NCI-H1105 treated with DMSO at 0.1 percent for 48 hours (cell line): ENCODE measurements at regions not wholly inside any gene's neighbourhood (a gene's known extent, or its start where the extent isn't known, plus 50 kb on each side); places are given as distances from the start of the nearest gene placed in this dataset.
"Not testable (repeated sequence)": the region's sequence is repeated elsewhere in the genome, so short reads cannot be mapped to it uniquely, and the experiment has no call there.

ENCODE experiments used
- DNase-seq: peaks from one replicate; lab custom pipeline; 2025; lab: John Stamatoyannopoulos, UW

DNA sequence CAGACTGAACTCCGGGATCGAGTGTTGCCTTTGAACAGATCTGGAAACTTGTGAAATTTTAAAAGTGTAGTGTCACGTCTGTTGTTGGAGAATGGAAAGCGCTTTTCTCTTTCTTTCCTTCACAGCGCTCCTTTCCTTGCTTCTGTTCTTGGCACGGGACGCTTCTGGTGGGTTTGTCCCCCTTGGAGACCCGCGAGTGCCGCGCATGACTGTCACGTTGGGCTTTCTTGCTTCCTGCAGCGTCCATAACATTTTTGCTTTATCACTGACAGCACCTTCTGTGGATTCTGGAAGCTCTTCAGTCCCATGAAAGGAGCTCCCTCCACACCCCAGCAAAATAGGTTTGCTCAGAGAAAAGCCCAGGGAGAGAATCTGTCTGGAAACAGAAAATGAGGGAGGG lies 193.0 kb upstream of the TMEM132C start:
- DNase-seq, result no peak

DNA sequence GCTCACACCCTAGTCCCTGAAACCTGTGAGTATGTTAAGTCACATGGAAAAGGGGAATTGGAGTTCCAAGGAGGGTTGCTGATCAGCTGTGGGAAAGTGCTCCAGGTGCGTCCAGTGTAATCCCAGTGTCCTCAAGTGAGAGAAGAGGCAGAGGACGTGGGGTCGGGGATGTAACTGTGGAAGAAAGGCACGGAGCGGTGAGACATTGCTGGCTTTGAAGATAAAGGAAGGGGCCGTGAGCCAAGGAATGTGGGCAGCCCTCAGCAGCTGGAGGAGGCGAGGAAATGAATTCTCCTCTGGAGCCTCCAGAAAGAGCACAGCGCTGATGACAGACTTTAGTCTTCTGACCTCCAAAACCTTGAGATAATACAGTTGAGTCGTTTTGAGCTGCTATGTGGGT lies 191.6 kb upstream of the TMEM132C start:
- no peak for DNase-seq

DNA sequence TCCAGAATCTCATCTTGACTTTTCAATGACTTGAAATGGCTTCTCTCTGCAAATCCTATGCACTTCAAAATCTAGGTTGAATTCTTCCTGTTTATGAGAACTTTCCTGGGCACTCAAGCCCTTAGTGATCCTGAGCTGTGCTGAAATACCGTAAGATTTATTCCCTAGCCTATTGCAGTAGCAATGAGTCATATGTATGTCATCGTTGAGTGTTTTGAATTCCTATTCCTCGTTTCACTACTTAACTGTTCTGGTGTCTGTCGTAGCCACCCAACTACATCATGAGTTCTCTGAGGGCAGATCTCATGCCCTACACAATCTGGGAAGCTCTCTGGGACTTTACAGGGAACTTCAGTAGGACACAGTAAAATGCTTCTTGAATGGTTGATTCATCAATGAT lies 190.8 kb upstream of the TMEM132C start:
- DNase-seq, result no peak

DNA sequence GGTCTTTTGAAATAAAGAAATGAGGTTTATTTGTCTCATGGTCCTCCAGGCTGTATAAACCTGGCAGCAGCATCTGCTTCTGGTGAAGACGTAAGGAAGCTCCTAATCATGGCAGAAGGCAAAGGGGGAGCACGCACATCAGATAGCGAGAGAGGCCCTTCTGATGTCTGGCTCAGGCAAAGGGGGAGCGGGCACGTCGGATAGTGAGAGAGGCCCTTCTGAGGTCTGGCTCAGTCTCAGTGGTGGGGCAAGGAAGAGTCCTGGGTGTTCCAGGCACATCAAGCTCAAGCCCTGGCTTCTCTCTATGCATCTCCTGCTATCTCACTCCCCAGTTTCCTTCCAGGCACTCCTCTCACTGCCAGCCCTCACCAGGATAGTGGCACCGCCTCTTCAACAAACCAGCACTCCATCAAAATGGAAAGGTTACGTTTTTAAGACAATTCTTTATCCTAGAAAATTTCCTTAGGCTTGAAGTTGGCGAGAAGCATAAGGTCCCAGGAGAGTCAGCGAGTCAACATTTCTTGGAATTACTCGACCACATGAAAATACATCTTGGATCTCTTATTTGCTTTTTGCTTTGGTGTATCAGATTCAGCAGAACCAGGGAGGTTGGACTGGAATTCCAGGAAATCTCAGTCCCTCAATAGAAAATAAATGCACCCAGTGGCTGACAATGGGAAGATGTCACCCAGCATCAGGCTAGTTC lies 189.6 kb upstream of the TMEM132C start:
- DNase-seq, result no peak

DNA sequence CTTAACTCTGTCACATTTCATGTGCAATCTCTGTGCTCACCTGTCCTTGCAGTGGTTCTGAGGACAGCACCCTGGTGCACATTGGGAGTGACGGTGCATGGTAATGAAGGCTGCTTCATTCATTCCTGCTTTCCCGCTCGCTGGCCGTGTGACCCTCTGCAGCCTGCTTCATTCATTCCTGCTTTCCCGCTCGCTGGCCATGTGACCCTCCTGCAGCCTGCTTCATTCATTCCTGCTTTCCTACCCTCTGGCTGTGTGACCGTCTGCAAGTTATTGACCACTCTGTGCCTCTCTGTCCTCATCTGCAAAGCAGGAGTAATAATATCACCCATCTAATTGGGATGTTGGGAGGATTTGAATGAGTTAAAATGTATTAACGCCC lies 189.1 kb upstream of the TMEM132C start:
- no peak for DNase-seq

DNA sequence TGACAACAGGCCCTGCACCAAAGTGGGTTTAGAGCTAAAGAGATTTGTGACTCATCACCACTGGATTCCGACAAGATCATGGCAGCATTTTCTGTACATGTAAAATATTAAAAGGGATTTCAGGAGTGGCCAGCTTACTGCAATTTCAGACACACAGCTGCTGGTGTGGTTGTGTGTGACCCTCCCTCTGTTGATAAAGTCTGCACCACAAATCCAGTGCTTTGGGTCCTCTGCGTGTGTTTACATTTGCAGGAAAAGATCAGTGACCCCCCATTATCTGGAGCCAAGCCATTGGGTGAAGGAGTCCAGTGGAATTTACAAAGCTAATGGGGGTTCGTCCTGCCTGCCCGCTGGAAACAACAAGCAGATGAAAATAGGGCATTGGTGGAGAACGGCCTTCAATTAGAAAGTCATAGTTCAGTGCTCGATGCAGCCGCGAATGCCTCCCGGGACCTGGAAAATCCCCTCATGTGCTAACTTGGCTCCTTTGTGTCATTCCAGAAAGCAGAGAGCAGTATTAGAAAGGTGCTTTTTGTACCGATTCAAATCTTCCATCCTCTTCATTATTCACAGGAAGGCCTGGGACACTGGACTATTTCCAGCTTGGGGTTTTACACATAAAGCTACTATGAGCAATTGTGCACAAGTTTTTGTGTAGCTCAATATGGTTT lies 188.5 kb upstream of the TMEM132C start:
- no peak for DNase-seq

DNA sequence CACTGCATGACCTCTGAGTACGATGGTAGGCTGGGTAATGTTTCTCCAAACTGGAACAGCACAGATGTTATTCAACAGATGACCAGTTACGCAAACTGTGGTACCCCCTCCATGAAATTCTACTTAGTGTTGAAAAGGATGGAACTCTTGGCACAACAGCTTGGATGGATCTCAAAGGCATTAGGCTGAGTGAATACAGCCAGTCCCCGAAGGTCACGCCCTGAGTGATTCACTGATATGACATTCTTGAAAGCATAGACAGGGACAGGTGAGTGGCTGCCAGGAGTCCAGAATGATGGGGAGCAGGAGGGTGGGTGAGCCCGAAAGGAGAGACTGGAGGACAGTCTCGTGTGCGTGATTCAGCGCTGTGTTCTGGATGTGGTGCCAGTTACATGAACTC lies 187.5 kb upstream of the TMEM132C start:
- DNase-seq, result no peak

DNA sequence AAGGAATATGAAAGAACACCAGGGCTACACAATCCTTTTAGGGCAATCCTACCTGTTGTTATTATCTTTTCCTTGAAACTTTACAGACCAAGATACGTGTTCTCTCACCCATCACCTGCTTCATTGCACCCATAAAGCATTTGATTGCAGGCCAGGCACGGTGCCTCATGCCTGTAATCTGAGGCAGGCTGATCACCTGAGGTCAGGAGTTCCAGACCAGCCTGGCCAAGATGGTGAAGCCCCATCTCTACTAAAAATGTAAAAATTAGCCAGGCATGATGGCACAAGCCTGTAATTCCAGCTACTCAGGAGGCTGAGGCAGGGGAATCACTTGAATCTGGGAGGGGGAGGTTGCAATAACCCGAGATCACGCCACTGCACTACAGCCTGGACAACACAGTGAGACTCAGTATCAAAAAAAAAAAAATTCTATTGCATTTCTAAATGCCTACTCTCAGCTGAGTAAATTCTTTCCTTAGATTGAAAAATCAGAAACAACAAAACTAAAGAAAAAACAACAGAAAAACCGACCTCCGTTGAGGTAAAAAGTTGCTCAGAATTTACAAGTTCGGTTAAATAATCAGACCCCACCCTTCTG lies 183.7 kb upstream of the TMEM132C start:
- no peak for DNase-seq

DNA sequence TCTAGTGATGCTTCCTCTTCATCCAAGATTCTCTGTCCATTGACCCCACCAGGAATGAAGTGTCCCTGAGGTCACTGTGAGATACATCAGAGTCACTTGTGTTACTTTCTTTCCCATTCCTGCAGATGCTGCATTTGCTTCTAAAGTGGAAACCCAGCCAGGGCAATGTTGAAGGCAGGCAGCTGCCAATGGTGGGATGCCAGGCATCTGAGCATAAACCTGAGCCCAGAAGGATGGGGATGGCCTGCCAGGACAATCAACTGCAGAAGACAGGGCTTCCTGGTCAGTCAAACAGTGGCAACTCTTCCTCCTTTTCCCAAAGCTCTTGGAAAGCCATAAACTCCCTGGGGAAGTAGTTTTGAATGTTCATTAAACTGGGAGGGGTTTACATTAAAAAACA lies 178.0 kb upstream of the TMEM132C start:
- no peak for DNase-seq

DNA sequence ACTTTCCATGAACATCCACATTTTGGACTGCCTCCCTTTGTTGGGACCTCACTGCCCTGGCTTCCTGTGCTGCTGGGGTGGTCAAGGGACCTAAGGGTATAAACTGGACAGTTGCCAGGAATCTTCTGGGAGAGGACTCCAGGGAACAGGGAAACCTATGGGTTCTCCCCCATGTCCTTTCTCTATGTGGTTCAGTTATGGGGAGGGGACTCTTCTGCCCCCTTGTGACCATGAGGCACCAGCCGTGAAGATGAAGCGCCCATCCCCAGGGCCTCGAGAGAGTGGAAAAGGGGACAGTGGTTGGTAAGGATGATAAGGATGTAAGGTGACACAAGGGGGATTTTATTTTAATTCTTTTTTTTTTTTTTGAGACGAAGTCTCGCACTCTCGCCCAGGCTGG lies 177.0 kb upstream of the TMEM132C start:
- no peak for DNase-seq

DNA sequence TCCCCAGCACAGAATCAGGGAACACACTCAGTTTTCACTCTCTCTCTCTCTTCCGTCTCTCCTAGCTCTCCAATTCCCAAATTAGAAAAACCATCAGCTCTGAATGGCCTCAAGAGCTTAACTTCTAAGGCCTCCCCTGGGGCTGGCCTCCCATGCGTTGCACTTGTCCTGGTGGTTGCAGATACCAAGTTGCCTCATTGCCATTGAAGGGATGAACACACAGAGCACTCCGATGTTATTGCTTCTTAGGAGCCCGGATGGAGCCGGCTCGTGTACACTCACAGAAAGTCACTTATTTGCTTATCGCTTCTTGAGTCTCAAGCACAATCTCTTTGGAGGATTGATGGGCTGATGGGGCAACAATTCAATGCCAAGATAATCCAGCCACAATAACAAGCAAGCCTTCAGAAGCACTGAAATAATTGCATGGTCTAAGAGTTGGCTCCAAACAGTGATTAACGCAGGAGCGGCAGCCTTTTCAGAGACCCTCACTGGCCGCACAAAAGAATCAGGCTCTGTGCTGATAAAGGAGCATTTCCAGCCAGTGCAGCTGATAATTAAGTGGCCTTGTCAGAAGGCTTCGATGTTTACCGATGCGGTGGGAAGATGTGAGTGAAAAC lies 175.8 kb upstream of the TMEM132C start:
- no peak for DNase-seq

DNA sequence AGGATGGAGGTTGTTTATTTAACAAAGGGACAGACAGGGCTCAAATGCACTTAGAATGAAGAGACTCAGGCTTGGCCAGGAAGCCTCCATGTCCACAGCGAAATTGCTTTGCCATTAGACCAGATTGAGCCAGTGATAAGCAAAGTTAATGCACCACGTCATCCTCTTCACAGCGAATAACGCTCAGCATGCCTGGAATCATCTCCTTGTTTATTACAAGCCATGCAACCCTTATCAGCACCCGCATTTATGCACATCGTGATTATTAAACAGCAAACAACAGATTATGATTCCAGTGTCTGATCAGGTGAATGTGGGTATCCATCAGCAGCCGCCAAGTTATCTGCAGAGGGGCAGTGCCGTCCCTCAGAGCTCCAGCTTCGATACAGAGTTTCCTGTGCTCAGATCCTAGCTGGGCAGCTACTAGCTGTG lies 175.0 kb upstream of the TMEM132C start:
- DNase-seq, result no peak

DNA sequence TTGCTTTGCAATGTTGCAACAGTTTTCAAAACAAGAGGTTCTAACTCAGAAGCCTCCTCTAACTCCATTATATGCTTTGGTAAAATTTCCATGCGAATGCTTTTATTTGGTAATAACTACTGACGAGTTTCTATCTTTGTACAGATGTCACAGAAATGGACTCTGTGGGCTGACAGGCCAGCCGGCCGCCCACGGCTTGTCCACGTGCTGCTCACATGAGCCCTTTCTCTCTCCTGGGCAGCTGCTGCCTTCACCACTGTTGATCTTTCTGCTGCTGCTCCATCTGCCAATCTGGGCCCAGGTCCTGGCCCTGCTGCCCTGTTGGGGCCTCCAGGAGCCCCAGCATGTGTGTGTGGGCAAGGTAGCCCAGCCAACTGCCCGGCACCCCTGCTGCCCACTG lies 168.2 kb upstream of the TMEM132C start:
- DNase-seq, result no peak

DNA sequence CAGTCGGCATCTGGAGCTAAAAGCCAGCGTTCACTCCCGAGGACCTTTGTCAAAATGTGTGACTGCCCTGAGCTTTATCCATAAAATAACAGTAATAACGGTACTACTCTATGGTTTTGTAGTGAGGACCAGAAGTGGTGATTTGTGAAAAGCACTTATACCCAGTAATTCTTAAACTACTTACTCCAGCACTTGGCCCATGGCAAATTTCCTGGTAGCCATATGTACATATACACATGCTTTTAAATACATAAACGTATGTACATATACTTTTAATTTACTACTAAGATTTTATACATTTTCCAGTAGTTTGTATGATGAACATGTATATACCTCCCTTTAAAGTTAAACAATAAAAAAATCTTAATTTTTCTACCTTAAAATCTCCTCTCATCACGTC lies 163.8 kb upstream of the TMEM132C start:
- DNase-seq, result no peak

DNA sequence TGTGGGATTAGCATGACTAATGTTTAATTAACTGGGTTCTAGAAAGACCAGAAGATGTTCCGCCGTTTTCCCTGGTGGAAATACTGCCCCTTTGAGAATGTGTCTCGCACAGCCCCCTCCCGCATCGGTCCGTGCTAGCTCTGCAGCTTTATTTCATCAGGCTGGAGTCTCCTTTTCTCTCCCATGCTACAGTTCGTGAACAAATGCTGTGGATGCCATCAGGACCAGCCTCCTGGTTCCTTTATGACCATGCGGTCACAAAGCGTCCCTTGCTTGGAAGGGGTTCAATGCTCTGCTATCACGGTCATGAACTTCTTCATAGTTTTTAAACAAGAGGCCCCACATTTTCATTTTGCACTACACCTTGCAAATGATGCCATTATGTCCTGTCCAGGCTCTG lies 157.7 kb upstream of the TMEM132C start:
- no peak for DNase-seq

DNA sequence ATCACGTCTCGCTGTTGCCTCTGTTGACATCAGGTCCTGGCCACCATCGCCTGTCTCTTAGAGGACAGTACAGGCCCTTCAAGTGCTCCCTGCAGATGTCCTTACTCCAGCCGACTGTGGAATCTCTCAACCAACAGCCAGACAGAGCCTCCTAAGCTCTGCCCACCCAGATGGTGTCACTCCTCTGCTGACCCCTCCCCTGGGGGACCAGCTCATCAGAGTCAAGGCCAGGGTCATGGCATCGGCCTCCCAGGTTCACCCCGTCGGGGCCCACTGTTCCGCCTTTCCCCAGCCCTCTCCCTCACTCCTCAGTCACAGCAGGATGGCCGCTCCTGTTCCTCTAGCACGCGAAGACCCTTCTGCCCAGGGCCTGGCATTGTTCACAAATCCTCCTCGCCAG lies 157.3 kb upstream of the TMEM132C start:
- DNase-seq, result no peak

DNA sequence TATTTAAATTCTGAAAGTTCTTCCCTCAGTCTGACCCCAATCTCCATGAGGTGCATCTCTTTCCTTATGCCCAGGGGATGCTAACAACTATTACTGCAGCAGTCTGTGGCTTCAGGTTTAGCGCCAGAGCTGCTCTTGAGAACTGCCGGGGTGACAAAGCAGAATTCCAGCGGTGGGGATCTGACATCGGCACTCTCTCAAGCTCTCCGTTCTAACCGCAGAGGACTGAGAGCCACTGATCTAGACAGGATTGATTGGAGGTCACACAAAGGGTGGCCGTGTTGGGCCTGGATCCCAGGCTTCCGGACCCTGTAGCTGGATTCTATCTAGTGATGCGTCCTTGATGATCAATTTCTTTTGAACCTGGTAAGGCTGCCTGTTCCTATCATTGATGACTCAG lies 155.6 kb upstream of the TMEM132C start:
- no peak for DNase-seq

DNA sequence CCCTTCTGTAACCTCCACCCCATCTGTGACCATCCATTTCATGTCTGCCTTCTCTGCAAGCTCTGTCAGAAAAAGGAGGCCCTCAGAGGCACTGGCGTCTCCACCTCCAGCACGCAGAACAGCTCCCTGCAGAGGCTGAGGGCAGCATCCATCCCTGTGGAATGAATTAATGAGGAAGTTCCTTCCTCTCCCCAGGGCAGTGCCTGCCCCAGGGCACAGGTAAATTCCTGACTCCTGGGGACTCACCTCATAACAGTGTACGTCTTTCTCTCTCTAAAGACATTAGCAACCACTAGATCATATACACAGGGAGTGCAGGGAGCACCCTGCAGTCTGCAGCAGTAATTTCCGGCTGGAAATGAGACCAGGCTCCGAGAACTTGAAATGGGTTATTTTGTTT lies 155.0 kb upstream of the TMEM132C start:
- no peak for DNase-seq

DNA sequence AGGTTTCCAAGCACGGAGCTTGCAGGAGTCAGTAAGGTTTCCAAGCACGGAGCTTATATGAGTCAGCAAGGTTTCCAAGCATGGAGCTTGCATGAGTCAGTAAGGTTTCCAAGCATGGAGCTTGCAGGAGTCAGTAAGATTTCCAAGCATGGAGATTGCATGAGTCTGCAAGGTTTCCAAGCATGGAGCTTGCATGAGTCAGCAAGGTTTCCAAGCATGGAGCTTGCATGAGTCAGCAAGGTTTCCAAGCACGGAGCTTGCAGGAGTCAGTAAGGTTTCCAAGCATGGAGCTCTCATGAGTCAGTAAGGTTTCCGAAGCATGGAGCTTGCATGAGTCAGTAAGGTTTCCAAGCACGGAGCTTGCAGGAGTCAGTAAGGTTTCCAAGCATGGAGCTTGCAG lies 153.7 kb upstream of the TMEM132C start:
- DNase-seq, result not testable (repeated sequence)

DNA sequence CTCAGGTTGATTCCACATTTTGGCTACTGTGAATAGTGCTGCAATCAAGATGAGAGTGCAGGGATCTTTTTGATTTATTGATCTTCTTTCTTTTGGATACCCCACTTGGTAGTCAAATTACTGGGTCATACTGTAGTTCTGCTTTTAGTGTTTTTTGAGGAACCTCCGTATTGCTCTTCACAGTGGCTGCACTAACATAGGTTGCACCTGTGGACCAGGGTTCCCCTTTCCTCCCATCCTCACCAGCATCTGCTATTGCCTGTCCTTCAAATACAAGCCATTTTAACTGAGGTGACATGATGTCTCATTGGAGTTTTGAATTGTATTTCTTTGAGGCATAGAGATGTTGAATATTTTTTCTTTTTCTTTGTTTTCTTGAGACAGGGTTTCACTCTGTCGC lies 152.5 kb upstream of the TMEM132C start:
- no peak for DNase-seq

DNA sequence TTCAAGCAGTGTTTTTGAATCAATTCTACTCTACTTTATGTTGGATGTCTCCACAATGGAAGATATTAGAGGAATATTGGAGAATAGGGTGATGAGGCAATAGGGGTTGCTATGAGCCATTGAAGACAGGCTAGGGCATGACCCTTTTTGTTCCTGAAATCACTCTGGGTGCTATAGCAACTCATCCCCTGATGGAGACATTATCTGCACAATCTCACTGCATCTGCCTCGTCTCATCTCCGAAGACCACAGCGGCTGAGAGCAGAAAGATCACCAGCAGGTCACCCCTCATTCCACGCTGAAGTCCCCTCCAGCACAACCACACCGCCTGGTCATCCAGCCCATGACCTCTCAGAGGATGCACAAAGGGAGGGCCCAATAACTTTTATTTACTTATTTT lies 150.4 kb upstream of the TMEM132C start:
- no peak for DNase-seq

DNA sequence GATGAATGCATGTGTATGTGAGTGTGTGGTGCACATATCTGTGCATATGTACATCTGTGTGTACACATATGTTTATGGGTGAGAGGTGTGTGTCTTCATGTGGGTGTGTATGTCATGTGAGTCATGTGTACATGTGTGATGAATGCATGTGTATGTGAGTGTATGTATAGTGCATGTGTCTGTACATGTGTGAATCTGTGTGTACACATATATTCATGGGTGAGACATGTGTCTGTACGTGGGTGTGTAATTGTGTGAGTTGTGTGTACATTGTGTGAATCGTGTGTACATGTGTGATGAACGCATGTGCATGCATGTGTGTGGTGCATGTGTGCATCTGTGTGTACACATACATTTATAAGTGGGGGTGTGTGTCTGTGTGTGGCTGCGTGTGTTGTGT lies 146.9 kb upstream of the TMEM132C start:
- no peak for DNase-seq

DNA sequence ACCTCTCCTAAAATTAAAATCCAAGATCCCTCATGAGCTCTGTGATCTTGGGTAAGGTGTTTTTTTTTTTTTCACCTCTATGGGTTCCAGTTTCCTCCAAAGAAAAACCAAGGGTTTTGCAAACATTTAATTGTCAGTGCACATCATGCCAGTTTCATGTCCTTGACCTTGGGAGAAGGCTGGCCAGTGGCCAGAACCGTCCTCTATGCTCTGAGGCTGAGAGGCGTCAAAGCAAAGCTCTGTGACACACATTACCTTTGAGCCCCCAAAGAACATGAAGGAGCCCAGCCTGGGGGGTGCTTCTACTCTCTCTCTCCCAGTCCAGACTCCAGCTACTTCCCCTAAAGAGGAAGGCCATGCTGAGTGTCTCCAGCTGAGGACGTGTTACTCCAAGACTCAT lies 145.5 kb upstream of the TMEM132C start:
- DNase-seq, result no peak
